Middle frontal gyrus (tissue), 1 donor: ENCODE measurements at regions not wholly inside any gene's neighbourhood (a gene's known extent, or its start where the extent isn't known, plus 50 kb on each side); places are given as distances from the start of the nearest gene placed in this dataset.

Experiments used
- DNase-seq: peaks from one replicate; pipeline ENCODE4 v3.0.0-alpha.2; 2015; ENCODE audit warnings: low spot score; ENCODE audit errors: extremely low spot score

GRCh38 chr3:150097588-150097890 lies 126.8 kb upstream of the PFN2 start:
- no peak for DNase-seq

GRCh38 chr3:150096700-150097587 lies 126.2 kb upstream of the PFN2 start:
- DNase-seq, result no peak

GRCh38 chr3:150094150-150094933 lies 123.6 kb upstream of the PFN2 start:
- DNase-seq, result no peak

GRCh38 chr3:150091626-150092025 lies 120.9 kb upstream of the PFN2 start:
- DNase-seq, result no peak

- DNase-seq, result no peak
Measured at GRCh38 chr3:150090877-150091276, 120.2 kb upstream of the PFN2 start.

- no peak for DNase-seq
Measured at GRCh38 chr3:150090006-150090405, 119.3 kb upstream of the PFN2 start.

GRCh38 chr3:150084128-150084527 lies 113.4 kb upstream of the PFN2 start:
- no peak for DNase-seq

- no peak for DNase-seq
Measured at GRCh38 chr3:150083655-150084042, 113.0 kb upstream of the PFN2 start.

- no peak for DNase-seq
Measured at GRCh38 chr3:150082898-150083654, 112.4 kb upstream of the PFN2 start.

GRCh38 chr3:150081084-150081483 lies 110.4 kb upstream of the PFN2 start:
- no peak for DNase-seq

GRCh38 chr3:150080058-150080730 lies 109.5 kb upstream of the PFN2 start:
- no peak for DNase-seq

GRCh38 chr3:150079029-150079739 lies 108.5 kb upstream of the PFN2 start:
- no peak for DNase-seq

- no peak for DNase-seq
Measured at GRCh38 chr3:150077581-150078247, 107.0 kb upstream of the PFN2 start.

GRCh38 chr3:150077107-150077506 lies 106.4 kb upstream of the PFN2 start:
- DNase-seq, result no peak

- DNase-seq, result no peak
Measured at GRCh38 chr3:150076443-150076842, 105.7 kb upstream of the PFN2 start.

GRCh38 chr3:150075417-150075865 lies 104.7 kb upstream of the PFN2 start:
- no peak for DNase-seq

- no peak for DNase-seq
Measured at GRCh38 chr3:150074697-150075416, 104.2 kb upstream of the PFN2 start.

- no peak for DNase-seq
Measured at GRCh38 chr3:150074277-150074676, 103.6 kb upstream of the PFN2 start.

GRCh38 chr3:150073513-150073912 lies 102.8 kb upstream of the PFN2 start:
- DNase-seq, result no peak
